GM23338 (cell line): ENCODE measurements at regions not wholly inside any gene's neighbourhood (a gene's known extent, or its start where the extent isn't known, plus 50 kb on each side); places are given as distances from the start of the nearest gene placed in this dataset.

Experiments used
- CTCF ChIP-seq, 2 experiments: fragments of 200-600 bp in 1 of 2; sonication (generic) in 1 of 2; conservative IDR thresholded peaks; 2 replicates each; pipeline versions ENCODE4 v1.5.1 to v1.6.1; 2016 to 2017; ENCODE audit warnings: antibody characterized with exemption in 2 of 2, low read depth in 2 of 2, mild to moderate bottlenecking in 2 of 2, moderate library complexity in 1 of 2
- ETS1 ChIP-seq: IDR thresholded peaks from 2 replicates; pipeline ENCODE4 v1.6.1; 2016; ENCODE audit warnings: antibody characterized with exemption
- EZH2 ChIP-seq: fragments of 200-600 bp; sonication (generic); IDR thresholded peaks from one replicate; pipeline ENCODE4 v1.8.0; 2017; ENCODE audit warnings: antibody characterized with exemption, mild to moderate bottlenecking, low read depth; ENCODE audit not compliant: unreplicated experiment
- EZH2phosphoT487 ChIP-seq: fragments of 200-600 bp; sonication (generic); IDR thresholded peaks from one replicate; pipeline ENCODE4 v1.8.1; 2018; ENCODE audit warnings: antibody characterized with exemption; ENCODE audit not compliant: unreplicated experiment
- JUNB ChIP-seq: IDR thresholded peaks from one replicate; pipeline ENCODE4 v1.6.1; 2016; ENCODE audit warnings: antibody characterized with exemption; ENCODE audit not compliant: unreplicated experiment
- POLR2AphosphoS5 ChIP-seq: IDR thresholded peaks from 2 replicates; pipeline ENCODE4 v1.6.1; 2016; ENCODE audit warnings: antibody characterized with exemption, low read depth

- no peak for TF ChIP-seq CTCF (conservative IDR thresholded peaks at IDR 0.05; ENCODE audit: low read depth in 2 of 2)
- no peak for TF ChIP-seq EZH2
- TF ChIP-seq EZH2phosphoT487: no peak
- TF ChIP-seq POLR2AphosphoS5: no peak
- no peak for TF ChIP-seq ETS1
- no peak for TF ChIP-seq JUNB
Observed at GRCh38 chr2:105469781-105470180, 70.9 kb upstream of the FHL2 start.
